ENCODE measurements at regions not wholly inside any gene's neighbourhood (a gene's known extent, or its start where the extent isn't known, plus 50 kb on each side); places are given as distances from the start of the nearest gene placed in this dataset.
A peak's percentile ranks its signal among the peaks of the same experiment; 100 is the strongest.

- Mint-ChIP-seq H3K36me3 (no peaks in the 10 kb centered on the region), H3K27me3 (ENCODE audit: low read depth) (no peaks in the 10 kb centered on the region), H3K27ac (peak overlapping the region; percentile 78), H3K4me3 (no peak overlapping the region), H3K4me1 (peaks cover 26% of the 10 kb centered on the region), H3K9me3 (peaks cover 7% of the 10 kb centered on the region)
- DNase-seq (ENCODE audit: low spot score in 2 of 2, unreplicated experiment in 2 of 2) = no peak
- no peak for TF ChIP-seq CTCF (IDR thresholded peaks at IDR 0.05; ENCODE audit: unreplicated experiment)
These were observed 652.1 kb downstream of the NOVA1 start for GRCh38 chr14:25945746-25946145.

GRCh38 chr14:25944020-25944419 is 653.8 kb downstream of the NOVA1 start:
- no peak for DNase-seq (ENCODE audit: low spot score in 2 of 2, unreplicated experiment in 2 of 2)
- TF ChIP-seq CTCF (IDR thresholded peaks at IDR 0.05; ENCODE audit: unreplicated experiment) = no peak
- peaks cover 7% of the 10 kb centered on the region for H3K9me3 Mint-ChIP-seq
- peaks cover 21% of the 10 kb centered on the region for H3K4me1 Mint-ChIP-seq
- no peaks in the 10 kb centered on the region for H3K27me3 Mint-ChIP-seq (ENCODE audit: low read depth)
- no peaks in the 10 kb centered on the region for H3K36me3 Mint-ChIP-seq
- no peak overlapping the region for H3K27ac Mint-ChIP-seq
- no peak overlapping the region for H3K4me3 Mint-ChIP-seq

GRCh38 chr14:25943329-25943728 is 654.5 kb downstream of the NOVA1 start:
- TF ChIP-seq CTCF (IDR thresholded peaks at IDR 0.05; ENCODE audit: unreplicated experiment) = no peak
- Mint-ChIP-seq H3K4me3 (no peak overlapping the region), H3K27ac (no peak overlapping the region), H3K4me1 (peaks cover 19% of the 10 kb centered on the region), H3K27me3 (ENCODE audit: low read depth) (no peaks in the 10 kb centered on the region), H3K36me3 (no peaks in the 10 kb centered on the region), H3K9me3 (peaks cover 7% of the 10 kb centered on the region)
- no peak for DNase-seq (ENCODE audit: low spot score in 2 of 2, unreplicated experiment in 2 of 2)

GRCh38 chr14:25942090-25942489 is 655.7 kb downstream of the NOVA1 start:
- Mint-ChIP-seq H3K9me3 (peaks cover 4% of the 10 kb centered on the region), H3K4me3 (no peak overlapping the region), H3K4me1 (peaks cover 19% of the 10 kb centered on the region), H3K27me3 (ENCODE audit: low read depth) (no peaks in the 10 kb centered on the region), H3K27ac (no peak overlapping the region), H3K36me3 (no peaks in the 10 kb centered on the region)
- TF ChIP-seq CTCF (IDR thresholded peaks at IDR 0.05; ENCODE audit: unreplicated experiment) = no peak
- DNase-seq (ENCODE audit: low spot score in 2 of 2, unreplicated experiment in 2 of 2) = no peak

- Mint-ChIP-seq H3K36me3 (no peaks in the 10 kb centered on the region), H3K9me3 (no peaks in the 10 kb centered on the region), H3K27me3 (ENCODE audit: low read depth) (peaks cover 3% of the 10 kb centered on the region), H3K27ac (no peak overlapping the region), H3K4me3 (no peak overlapping the region), H3K4me1 (no peaks in the 10 kb centered on the region)
- no peak for DNase-seq (ENCODE audit: low spot score in 2 of 2, unreplicated experiment in 2 of 2)
- TF ChIP-seq CTCF (IDR thresholded peaks at IDR 0.05; ENCODE audit: unreplicated experiment) = no peak
These were observed 664.1 kb downstream of the NOVA1 start for GRCh38 chr14:25933731-25934130.
